ENCODE measurements at regions not wholly inside any gene's neighbourhood (a gene's known extent, or its start where the extent isn't known, plus 50 kb on each side); places are given as distances from the start of the nearest gene placed in this dataset.
"Not testable (repeated sequence)": the region's sequence is repeated elsewhere in the genome, so short reads cannot be mapped to it uniquely, and the experiment has no call there.

- no peak for DNase-seq (ENCODE audit: low spot score)
- FAIRE-seq: no peak
Measured at GRCh38 chr15:89024418-89024817, 63.8 kb upstream of the ABHD2 start.

GRCh38 chr15:89026167-89026566 is 62.1 kb upstream of the ABHD2 start:
- DNase-seq (ENCODE audit: low spot score): no peak
- FAIRE-seq: no peak

- DNase-seq (ENCODE audit: low spot score) (no peak), FAIRE-seq (no peak)
Measured at GRCh38 chr15:89028036-89028435, 60.2 kb upstream of the ABHD2 start.

GRCh38 chr15:89030311-89030710 is 57.9 kb upstream of the ABHD2 start:
- FAIRE-seq (no peak), DNase-seq (ENCODE audit: low spot score) (no peak)

- DNase-seq (ENCODE audit: low spot score); FAIRE-seq: not testable (repeated sequence)
Measured at GRCh38 chr15:89031637-89032285, 56.5 kb upstream of the ABHD2 start.

GRCh38 chr15:89034305-89034704 is 54.0 kb upstream of the ABHD2 start:
- DNase-seq (ENCODE audit: low spot score): no peak
- no peak for FAIRE-seq

GRCh38 chr15:89035150-89035549 is 53.1 kb upstream of the ABHD2 start:
- DNase-seq (ENCODE audit: low spot score) (no peak), FAIRE-seq (no peak)

GRCh38 chr15:89035658-89036057 is 52.6 kb upstream of the ABHD2 start:
- DNase-seq (ENCODE audit: low spot score): no peak
- FAIRE-seq: no peak

- DNase-seq (ENCODE audit: low spot score) (no peak), FAIRE-seq (no peak)
Measured at GRCh38 chr15:89038146-89038545, 50.1 kb upstream of the ABHD2 start.

Measured in RCC 7860 (cell line).